Putamen (tissue), 1 donor: ENCODE measurements at regions not wholly inside any gene's neighbourhood (a gene's known extent, or its start where the extent isn't known, plus 50 kb on each side); places are given as distances from the start of the nearest gene placed in this dataset.
A peak's percentile ranks its signal among the peaks of the same experiment; 100 is the strongest.

ENCODE experiments used
- DNase-seq: peaks from one replicate; pipeline ENCODE4 v3.0.0-alpha.2; 2016; ENCODE audit warnings: low spot score

- no peak for DNase-seq
Observed at GRCh38 chr11:127304634-127305033, 304.1 kb upstream of the KIRREL3 start.

GRCh38 chr11:127288926-127289325 lies 288.4 kb upstream of the KIRREL3 start:
- no peak for DNase-seq

- no peak for DNase-seq
Observed at GRCh38 chr11:127281534-127281933, 281.0 kb upstream of the KIRREL3 start.

- DNase-seq = no peak
Observed at GRCh38 chr11:127275774-127276173, 275.2 kb upstream of the KIRREL3 start.

- no peak for DNase-seq
Observed at GRCh38 chr11:127274328-127274676, 273.7 kb upstream of the KIRREL3 start.

GRCh38 chr11:127273593-127274327 lies 273.2 kb upstream of the KIRREL3 start:
- DNase-seq = no peak

- DNase-seq = no peak
Observed at GRCh38 chr11:127270851-127271250, 270.3 kb upstream of the KIRREL3 start.

GRCh38 chr11:127269911-127270310 lies 269.3 kb upstream of the KIRREL3 start:
- no peak for DNase-seq

- DNase-seq = no peak
Observed at GRCh38 chr11:127268932-127269331, 268.4 kb upstream of the KIRREL3 start.

- no peak for DNase-seq
Observed at GRCh38 chr11:127268521-127268920, 268.0 kb upstream of the KIRREL3 start.

GRCh38 chr11:127259102-127259501 lies 258.5 kb upstream of the KIRREL3 start:
- DNase-seq = no peak

GRCh38 chr11:127255209-127255608 lies 254.6 kb upstream of the KIRREL3 start:
- no peak for DNase-seq

- peak; percentile 19 for DNase-seq
Observed at GRCh38 chr11:127252321-127252720, 251.8 kb upstream of the KIRREL3 start.

- no peak for DNase-seq
Observed at GRCh38 chr11:127249576-127249975, 249.0 kb upstream of the KIRREL3 start.

GRCh38 chr11:127248476-127248875 lies 247.9 kb upstream of the KIRREL3 start:
- no peak for DNase-seq

GRCh38 chr11:127247261-127247851 lies 246.8 kb upstream of the KIRREL3 start:
- no peak for DNase-seq

GRCh38 chr11:127242676-127243075 lies 242.1 kb upstream of the KIRREL3 start:
- DNase-seq = no peak

GRCh38 chr11:127238321-127238720 lies 237.8 kb upstream of the KIRREL3 start:
- no peak for DNase-seq

GRCh38 chr11:127236776-127237175 lies 236.2 kb upstream of the KIRREL3 start:
- DNase-seq = no peak

- DNase-seq = no peak
Observed at GRCh38 chr11:127233998-127234397, 233.4 kb upstream of the KIRREL3 start.

- no peak for DNase-seq
Observed at GRCh38 chr11:127230392-127230791, 229.8 kb upstream of the KIRREL3 start.

GRCh38 chr11:127226949-127227348 lies 226.4 kb upstream of the KIRREL3 start:
- no peak for DNase-seq

- DNase-seq = no peak
Observed at GRCh38 chr11:127226380-127226779, 225.8 kb upstream of the KIRREL3 start.

GRCh38 chr11:127225619-127226018 lies 225.0 kb upstream of the KIRREL3 start:
- no peak for DNase-seq
